ENCODE measurements at regions not wholly inside any gene's neighbourhood (a gene's known extent, or its start where the extent isn't known, plus 50 kb on each side); places are given as distances from the start of the nearest gene placed in this dataset.

GRCh38 chr4:155268821-155269220 lies 60.4 kb downstream of the NPY2R start:
- ChIA-PET POLR2A (no interaction called here), CTCF (interaction anchor here (0.6 kb wide), 1 partner anchor 101 kb away, joined by 3 read pairs; no protein-coding TSS in a partner anchor)
- Histone ChIP-seq H3K4me3 (ENCODE audit: low read depth, low read length) (no peak overlapping the region), H3K27me3 (ENCODE audit: control insufficient read depth, insufficient read depth, low read length) (no peaks in the 10 kb centered on the region), H3K36me3 (ENCODE audit: control insufficient read depth, insufficient read depth, low read length) (no peaks in the 10 kb centered on the region)
- no peak for DNase-seq (ENCODE audit: low read depth)
- no peak for TF ChIP-seq CTCF (IDR thresholded peaks at IDR 0.05; ENCODE audit: insufficient read depth, low read depth, low read length)

GRCh38 chr4:155270671-155271070 lies 62.2 kb downstream of the NPY2R start:
- H3K27me3 ChIP-seq (ENCODE audit: control insufficient read depth, insufficient read depth, low read length): no peaks in the 10 kb centered on the region
- ChIA-PET CTCF (no interaction called here), POLR2A (no interaction called here)
- H3K36me3 ChIP-seq (ENCODE audit: control insufficient read depth, insufficient read depth, low read length): no peaks in the 10 kb centered on the region
- DNase-seq (ENCODE audit: low read depth): no peak
- no peak for TF ChIP-seq CTCF (IDR thresholded peaks at IDR 0.05; ENCODE audit: insufficient read depth, low read depth, low read length)
- H3K4me3 ChIP-seq (ENCODE audit: low read depth, low read length): no peak overlapping the region

- Histone ChIP-seq H3K36me3 (ENCODE audit: control insufficient read depth, insufficient read depth, low read length) (no peaks in the 10 kb centered on the region), H3K27me3 (ENCODE audit: control insufficient read depth, insufficient read depth, low read length) (no peaks in the 10 kb centered on the region), H3K4me3 (ENCODE audit: low read depth, low read length) (no peak overlapping the region)
- ChIA-PET CTCF (no interaction called here), POLR2A (no interaction called here)
- no peak for DNase-seq (ENCODE audit: low read depth)
- TF ChIP-seq CTCF (IDR thresholded peaks at IDR 0.05; ENCODE audit: insufficient read depth, low read depth, low read length): no peak
Measured at GRCh38 chr4:155271557-155271956, 63.1 kb downstream of the NPY2R start.

- no peak for TF ChIP-seq CTCF (IDR thresholded peaks at IDR 0.05; ENCODE audit: insufficient read depth, low read depth, low read length)
- Histone ChIP-seq H3K36me3 (ENCODE audit: control insufficient read depth, insufficient read depth, low read length) (no peaks in the 10 kb centered on the region), H3K27me3 (ENCODE audit: control insufficient read depth, insufficient read depth, low read length) (no peaks in the 10 kb centered on the region), H3K4me3 (ENCODE audit: low read depth, low read length) (no peak overlapping the region)
- DNase-seq (ENCODE audit: low read depth): no peak
- ChIA-PET CTCF (no interaction called here), POLR2A (no interaction called here)
Measured at GRCh38 chr4:155288999-155289398, 80.6 kb downstream of the NPY2R start.

All from BJ (cell line).